Activated B cell treated with CpG ODN at 0.5 μM for 24 hours (primary cell): ENCODE measurements at regions not wholly inside any gene's neighbourhood (a gene's known extent, or its start where the extent isn't known, plus 50 kb on each side); places are given as distances from the start of the nearest gene placed in this dataset.

Experiments used
- ATAC-seq: fragments of 200-7000 bp; cut with Tn5 transposase; one replicate; pipeline ENCODE4 v1.10.0; 2021; ENCODE audit warnings: low read depth, mild to moderate bottlenecking, moderate library complexity
- CTCF ChIA-PET: fragments of 350-600 bp; sonication (Branson Sonifier 250); formaldehyde crosslinking; loops from one replicate; lab custom pipeline; 2021; ENCODE audit warnings: antibody characterized with exemption; lab: Charles Lee
- POLR2A ChIA-PET: fragments of 350-600 bp; sonication (Branson Sonifier 250); formaldehyde crosslinking; loops from one replicate; lab custom pipeline; 2021; ENCODE audit warnings: antibody characterized with exemption; lab: Charles Lee
- DNase-seq: peaks from one replicate; pipeline ENCODE4 v3.0.0; 2022
- H3K27ac Mint-ChIP-seq: one replicate; pipeline ENCODE4 v1.8.0; 2020; ENCODE audit warnings: mixed read lengths
- H3K27me3 Mint-ChIP-seq: one replicate; pipeline ENCODE4 v1.8.0; 2021; ENCODE audit warnings: mixed read lengths
- H3K36me3 Mint-ChIP-seq: one replicate; pipeline ENCODE4 v1.8.0; 2021; ENCODE audit warnings: low read depth, mixed read lengths
- H3K4me1 Mint-ChIP-seq: one replicate; pipeline ENCODE4 v1.8.0; 2021; ENCODE audit warnings: mixed read lengths
- H3K4me3 Mint-ChIP-seq: one replicate; pipeline ENCODE4 v1.8.0; 2020; ENCODE audit warnings: mild to moderate bottlenecking, mixed read lengths
- H3K9me3 Mint-ChIP-seq: one replicate; pipeline ENCODE4 v1.8.0; 2020; ENCODE audit warnings: mixed read lengths
- CTCF ChIP-seq: fragments of 200-600 bp; IDR thresholded peaks from one replicate; pipeline ENCODE4 v1.8.0; 2022; ENCODE audit warnings: antibody characterized with exemption, mild to moderate bottlenecking
- intact Hi-C: fragments of 100-400 bp; cut with micrococcal nuclease; formaldehyde crosslinking; loops from one replicate; pipeline ENCODE4 v1.15.1; 2024

GRCh38 chr5:164959761-164960160 lies 1454.3 kb downstream of the MAT2B start:
- no peak for TF ChIP-seq CTCF
- H3K36me3 Mint-ChIP-seq = no peaks in the 10 kb centered on the region
- ChIA-PET POLR2A (no interaction called here), CTCF (no interaction called here)
- intact Hi-C loops = no loop called here
- no peak overlapping the region for H3K4me3 Mint-ChIP-seq
- no peaks in the 10 kb centered on the region for H3K27me3 Mint-ChIP-seq
- ATAC-seq = no peak
- H3K4me1 Mint-ChIP-seq = no peaks in the 10 kb centered on the region
- H3K9me3 Mint-ChIP-seq = no peaks in the 10 kb centered on the region
- DNase-seq = no peak
- no peak overlapping the region for H3K27ac Mint-ChIP-seq

GRCh38 chr5:164962329-164962961 lies 1457.0 kb downstream of the MAT2B start:
- TF ChIP-seq CTCF = no peak
- DNase-seq (no peak), ATAC-seq (no peak)
- H3K27ac Mint-ChIP-seq = no peak overlapping the region
- ChIA-PET POLR2A (no interaction called here), CTCF (no interaction called here)
- no peak overlapping the region for H3K4me3 Mint-ChIP-seq
- no peaks in the 10 kb centered on the region for H3K27me3 Mint-ChIP-seq
- H3K4me1 Mint-ChIP-seq = no peaks in the 10 kb centered on the region
- intact Hi-C loops = no loop called here
- H3K9me3 Mint-ChIP-seq = no peaks in the 10 kb centered on the region
- no peaks in the 10 kb centered on the region for H3K36me3 Mint-ChIP-seq

GRCh38 chr5:164966611-164967010 lies 1461.2 kb downstream of the MAT2B start:
- no peak for TF ChIP-seq CTCF
- Mint-ChIP-seq H3K36me3 (no peaks in the 10 kb centered on the region), H3K27me3 (no peaks in the 10 kb centered on the region), H3K4me1 (no peaks in the 10 kb centered on the region), H3K9me3 (no peaks in the 10 kb centered on the region), H3K27ac (no peak overlapping the region), H3K4me3 (no peak overlapping the region)
- ATAC-seq (no peak), DNase-seq (no peak)
- CTCF ChIA-PET = no interaction called here
- POLR2A ChIA-PET = no interaction called here
- intact Hi-C loops = no loop called here

- intact Hi-C loops = no loop called here
- H3K4me1 Mint-ChIP-seq = no peaks in the 10 kb centered on the region
- H3K27ac Mint-ChIP-seq = no peak overlapping the region
- no peak for TF ChIP-seq CTCF
- ChIA-PET CTCF (no interaction called here), POLR2A (no interaction called here)
- no peaks in the 10 kb centered on the region for H3K9me3 Mint-ChIP-seq
- H3K4me3 Mint-ChIP-seq = no peak overlapping the region
- DNase-seq (no peak), ATAC-seq (no peak)
- H3K27me3 Mint-ChIP-seq = no peaks in the 10 kb centered on the region
- H3K36me3 Mint-ChIP-seq = no peaks in the 10 kb centered on the region
Observed at GRCh38 chr5:164967354-164967753, 1461.9 kb downstream of the MAT2B start.

- no peak for ATAC-seq
- CTCF ChIA-PET = no interaction called here
- no peaks in the 10 kb centered on the region for H3K4me1 Mint-ChIP-seq
Observed at GRCh38 chr5:164972973-164973372, 1467.6 kb downstream of the MAT2B start.

More at GRCh38 chr5:164972973-164973372, 1467.6 kb downstream of the MAT2B start:
- no peak for TF ChIP-seq CTCF
- no peaks in the 10 kb centered on the region for H3K36me3 Mint-ChIP-seq
- intact Hi-C loops = no loop called here
- no peaks in the 10 kb centered on the region for H3K27me3 Mint-ChIP-seq
- H3K4me3 Mint-ChIP-seq = no peak overlapping the region
- DNase-seq = no peak
- H3K9me3 Mint-ChIP-seq = peaks cover 6% of the 10 kb centered on the region
- POLR2A ChIA-PET = no interaction called here
- no peak overlapping the region for H3K27ac Mint-ChIP-seq
